Amniotic epithelial cell (primary cell): ENCODE measurements at regions not wholly inside any gene's neighbourhood (a gene's known extent, or its start where the extent isn't known, plus 50 kb on each side); places are given as distances from the start of the nearest gene placed in this dataset.

Experiments
- DNase-seq: peaks from one replicate; pipeline ENCODE4 v3.0.0-alpha.2; 2010; ENCODE audit warnings: low read depth

GRCh38 chr13:109670776-109671175, 115.6 kb downstream of the IRS2 start:
- no peak for DNase-seq

- no peak for DNase-seq
Observed at GRCh38 chr13:109669956-109670355, 116.4 kb downstream of the IRS2 start.

GRCh38 chr13:109669234-109669612, 117.2 kb downstream of the IRS2 start:
- DNase-seq = no peak

- DNase-seq = no peak
Observed at GRCh38 chr13:109668433-109669233, 117.8 kb downstream of the IRS2 start.

- DNase-seq = no peak
Observed at GRCh38 chr13:109667807-109668291, 118.5 kb downstream of the IRS2 start.

- DNase-seq = peak; percentile 64
Observed at GRCh38 chr13:109667056-109667455, 119.3 kb downstream of the IRS2 start.

GRCh38 chr13:109666656-109667055, 119.7 kb downstream of the IRS2 start:
- DNase-seq = no peak

GRCh38 chr13:109665781-109666249, 120.6 kb downstream of the IRS2 start:
- DNase-seq = no peak

- no peak for DNase-seq
Observed at GRCh38 chr13:109665240-109665639, 121.1 kb downstream of the IRS2 start.

- no peak for DNase-seq
Observed at GRCh38 chr13:109657395-109657794, 129.0 kb downstream of the IRS2 start.

GRCh38 chr13:109656206-109656605, 130.2 kb downstream of the IRS2 start:
- no peak for DNase-seq

GRCh38 chr13:109655611-109656010, 130.8 kb downstream of the IRS2 start:
- no peak for DNase-seq

GRCh38 chr13:109655206-109655600, 131.2 kb downstream of the IRS2 start:
- DNase-seq = peak; percentile 80

GRCh38 chr13:109654341-109655205, 131.8 kb downstream of the IRS2 start:
- peak; percentile 86 for DNase-seq

GRCh38 chr13:109652531-109652930, 133.9 kb downstream of the IRS2 start:
- DNase-seq = no peak

- no peak for DNase-seq
Observed at GRCh38 chr13:109651854-109652253, 134.5 kb downstream of the IRS2 start.

GRCh38 chr13:109651311-109651710, 135.1 kb downstream of the IRS2 start:
- DNase-seq = no peak

GRCh38 chr13:109650861-109651260, 135.5 kb downstream of the IRS2 start:
- no peak for DNase-seq

GRCh38 chr13:109649713-109650112, 136.7 kb downstream of the IRS2 start:
- no peak for DNase-seq

- no peak for DNase-seq
Observed at GRCh38 chr13:109647699-109648098, 138.7 kb downstream of the IRS2 start.

GRCh38 chr13:109647053-109647452, 139.3 kb downstream of the IRS2 start:
- DNase-seq = no peak

GRCh38 chr13:109646423-109646822, 140.0 kb downstream of the IRS2 start:
- no peak for DNase-seq

- no peak for DNase-seq
Observed at GRCh38 chr13:109645831-109646230, 140.6 kb downstream of the IRS2 start.
